ENCODE measurements at regions not wholly inside any gene's neighbourhood (a gene's known extent, or its start where the extent isn't known, plus 50 kb on each side); places are given as distances from the start of the nearest gene placed in this dataset.

GRCh38 chr6:8803181-8803760, 367.9 kb upstream of the SLC35B3 start:
- TF ChIP-seq POLR2A (IDR thresholded peaks at IDR 0.05) = no peak
- TF ChIP-seq CTCF (IDR thresholded peaks at IDR 0.05) = no peak

Measured in vagina (tissue), 2 donors.